Endothelial cell of umbilical vein (primary cell): ENCODE measurements at regions not wholly inside any gene's neighbourhood (a gene's known extent, or its start where the extent isn't known, plus 50 kb on each side); places are given as distances from the start of the nearest gene placed in this dataset.

Experiments used
- BruUV-seq: library from RNA; stranded (reverse); fragments of 400-500 nt; replicated peaks from 2 replicates; lab custom pipeline; 2021; lab: Mats Ljungman, UMichigan
- CTCF ChIA-PET: fragments of 300-600, 350-600 bp; sonication (Branson Sonifier 250); formaldehyde crosslinking; loops from one replicate; lab custom pipeline; 2021; ENCODE audit warnings: antibody characterized with exemption, inconsistent platforms; lab: Charles Lee
- POLR2A ChIA-PET: fragments of 300-600, 350-600 bp; sonication (Branson Sonifier 250); formaldehyde crosslinking; loops from one replicate; lab custom pipeline; 2021; ENCODE audit warnings: antibody characterized with exemption, inconsistent platforms; lab: Charles Lee
- DNase-seq: peaks from one replicate; pipeline ENCODE4 v3.0.0-alpha.2; 2011; ENCODE audit warnings: low read depth, low spot score
- FAIRE-seq: peaks from 2 replicates; lab custom pipeline; 2011; peaks lifted over from hg19 to GRCh38; lab: Jason Lieb, UNC
- H2AFZ ChIP-seq: 2 replicates; pipeline ENCODE4 v1.6.0; 2012; ENCODE audit warnings: low read depth, low read length, control low read depth, inconsistent platforms
- H3K27ac ChIP-seq: 2 replicates; pipeline ENCODE4 v1.5.1; 2011; ENCODE audit warnings: low read depth, mild to moderate bottlenecking, control low read depth, low read length, moderate library complexity; ENCODE audit not compliant: insufficient read depth
- H3K27me3 ChIP-seq, 2 experiments: 2 replicates each; pipeline versions ENCODE4 v1.6.0 to v1.6.1; 2011; ENCODE audit warnings: low read length in 2 of 2, mixed read lengths in 1 of 2; ENCODE audit not compliant: control insufficient read depth in 2 of 2, insufficient read depth in 2 of 2
- H3K36me3 ChIP-seq, 2 experiments: 2 replicates in 1 of 2; 3 replicates in 1 of 2; pipeline ENCODE4 v1.5.1; 2011; ENCODE audit warnings: low read length in 2 of 2, mild to moderate bottlenecking in 1 of 2, moderate library complexity in 1 of 2; ENCODE audit not compliant: control insufficient read depth in 2 of 2, insufficient read depth in 2 of 2; ENCODE audit errors: extremely low read depth in 1 of 2
- H3K4me1 ChIP-seq: 3 replicates; pipeline ENCODE4 v1.5.1; 2011; ENCODE audit warnings: mild to moderate bottlenecking, low read length; ENCODE audit not compliant: control insufficient read depth, insufficient read depth; ENCODE audit errors: extremely low read depth
- H3K4me2 ChIP-seq: 2 replicates; pipeline ENCODE4 v1.6.1; 2011; ENCODE audit warnings: low read length, control low read depth, mixed read lengths; ENCODE audit not compliant: insufficient read depth
- H3K4me3 ChIP-seq, 3 experiments: fragments of 200-600 bp in 1 of 3; sonication (generic), shearing (Covaris generic) in 1 of 3; replicated peaks in 1 of 3; 2 replicates each; pipeline ENCODE4 v1.5.1; 2011 to 2016; ENCODE audit warnings: control low read depth in 3 of 3, low read length in 3 of 3, mild to moderate bottlenecking in 2 of 3, inconsistent platforms in 1 of 3, low read depth in 1 of 3, moderate library complexity in 1 of 3; ENCODE audit not compliant: insufficient read depth in 1 of 3
- H3K79me2 ChIP-seq: 2 replicates; pipeline ENCODE4 v1.6.0; 2012; ENCODE audit warnings: low read length, inconsistent platforms; ENCODE audit not compliant: control insufficient read depth, insufficient read depth
- H3K9ac ChIP-seq: replicated peaks from 2 replicates; pipeline ENCODE3; 2011; ENCODE audit warnings: low read length, control low read depth; ENCODE audit not compliant: insufficient read depth; ENCODE audit errors: extremely low read depth
- H3K9me1 ChIP-seq: replicated peaks from 3 replicates; pipeline ENCODE4 v1.6.0; 2011; ENCODE audit warnings: mild to moderate bottlenecking, low read length; ENCODE audit not compliant: control insufficient read depth, insufficient read depth; ENCODE audit errors: extremely low read depth
- H3K9me3 ChIP-seq: replicated peaks from 2 replicates; pipeline ENCODE4 v1.5.1; 2012; ENCODE audit warnings: low read length, inconsistent platforms; ENCODE audit not compliant: control insufficient read depth, insufficient read depth
- H4K20me1 ChIP-seq: replicated peaks from 2 replicates; pipeline ENCODE3; 2011; ENCODE audit warnings: mild to moderate bottlenecking, low read length; ENCODE audit not compliant: control insufficient read depth, insufficient read depth; ENCODE audit errors: extremely low read depth
- CTCF ChIP-seq, 2 donors: IDR thresholded peaks; 1 replicate in 1 of 2; 2 replicates in 1 of 2; pipeline ENCODE4 v1.5.1; 2011; ENCODE audit warnings: low read length in 2 of 2, mild to moderate bottlenecking in 2 of 2, moderate library complexity in 2 of 2, control low read depth in 1 of 2, inconsistent platforms in 1 of 2, low read depth in 1 of 2; ENCODE audit not compliant: insufficient read depth in 1 of 2; ENCODE audit errors: extremely low read depth in 1 of 2
- EZH2 ChIP-seq: IDR thresholded peaks from 2 replicates; pipeline ENCODE4 v1.6.1; 2012; ENCODE audit warnings: borderline replicate concordance, low read depth, mild to moderate bottlenecking, moderate library complexity, low read length, inconsistent platforms; ENCODE audit not compliant: severe bottlenecking
- FOS ChIP-seq: IDR thresholded peaks from 2 replicates; pipeline ENCODE4 v1.6.1; 2011; ENCODE audit warnings: mild to moderate bottlenecking, low read length, moderate library complexity, borderline replicate concordance; ENCODE audit not compliant: insufficient read depth
- GATA2 ChIP-seq: IDR thresholded peaks from 2 replicates; pipeline ENCODE4 v1.7.0; 2011; ENCODE audit warnings: low read depth, mild to moderate bottlenecking, moderate library complexity, mixed read lengths, low read length; ENCODE audit not compliant: insufficient read length, insufficient read depth
- JUN ChIP-seq: IDR thresholded peaks from 2 replicates; pipeline ENCODE4 v1.6.1; 2011; ENCODE audit warnings: borderline replicate concordance, low read depth; ENCODE audit not compliant: insufficient read length, insufficient read depth
- MAX ChIP-seq: IDR thresholded peaks from 2 replicates; pipeline ENCODE4 v1.6.1; 2011; ENCODE audit not compliant: insufficient read depth, insufficient read length
- MYC ChIP-seq: IDR thresholded peaks from one replicate; pipeline ENCODE4 v1.6.1; 2011; ENCODE audit warnings: mild to moderate bottlenecking, low read depth, low read length
- POLR2A ChIP-seq: IDR thresholded peaks from 2 replicates; pipeline ENCODE4 v1.6.1; 2012; ENCODE audit warnings: low read depth, mild to moderate bottlenecking, control low read depth, low read length
- POLR2AphosphoS5 ChIP-seq: IDR thresholded peaks from 2 replicates; pipeline ENCODE4 v1.6.1; 2012; ENCODE audit warnings: low read depth, mild to moderate bottlenecking, control low read depth, low read length, moderate library complexity; ENCODE audit not compliant: insufficient read depth
- dilution Hi-C: fragments of 300-500 bp; cut with MboI; formaldehyde crosslinking; loops from one replicate; pipeline ENCODE4 v1.15.0; 2019; ENCODE audit warnings: low sequenced_read_pairs; ENCODE audit not compliant: extremely low pct_ligation_motif_present
- intact Hi-C: fragments of 100-400 bp; cut with micrococcal nuclease; formaldehyde crosslinking; loops from one replicate; pipeline ENCODE4 v1.10.0; 2022

- CTCF ChIA-PET: no interaction called here
- intact Hi-C loops (loop anchor here (5.0 kb wide), 2 partner anchors 177 to 623 kb away; no protein-coding TSS in a partner anchor), dilution Hi-C loops (no loop called here)
- Histone ChIP-seq H4K20me1 (no peaks in the 10 kb centered on the region), H3K4me1 (peaks cover 34% of the 10 kb centered on the region), H3K9ac (no peak overlapping the region), H3K27ac (no peak overlapping the region), H3K9me1 (no peaks in the 10 kb centered on the region), H3K4me2 (no peak overlapping the region), H2AFZ (no peak overlapping the region), H3K36me3 (no peaks in the 10 kb centered on the region), H3K79me2 (no peaks in the 10 kb centered on the region), H3K9me3 (no peaks in the 10 kb centered on the region), H3K4me3 (no peak overlapping the region), H3K27me3 (no peaks in the 10 kb centered on the region)
- DNase-seq (no peak), FAIRE-seq (no peak)
- POLR2A ChIA-PET: no interaction called here
- no TSS peak for BruUV-seq
- no peak for TF ChIP-seq MYC
- TF ChIP-seq JUN: no peak
- TF ChIP-seq FOS: no peak
- no peak for TF ChIP-seq EZH2
- TF ChIP-seq CTCF (IDR thresholded peaks at IDR 0.05; ENCODE audit: extremely low read depth in 1 of 2, insufficient read depth in 1 of 2, low read depth in 1 of 2, low read length in 2 of 2): no peak
- TF ChIP-seq POLR2AphosphoS5: no peak
- TF ChIP-seq GATA2: no peak
- no peak for TF ChIP-seq MAX
- no peak for TF ChIP-seq POLR2A
Measured at GRCh38 chr18:60984510-60984909, 348.7 kb upstream of the CDH20 start.
